ENCODE measurements at regions not wholly inside any gene's neighbourhood (a gene's known extent, or its start where the extent isn't known, plus 50 kb on each side); places are given as distances from the start of the nearest gene placed in this dataset.
"Not testable (repeated sequence)": the region's sequence is repeated elsewhere in the genome, so short reads cannot be mapped to it uniquely, and the experiment has no call there.

DNA sequence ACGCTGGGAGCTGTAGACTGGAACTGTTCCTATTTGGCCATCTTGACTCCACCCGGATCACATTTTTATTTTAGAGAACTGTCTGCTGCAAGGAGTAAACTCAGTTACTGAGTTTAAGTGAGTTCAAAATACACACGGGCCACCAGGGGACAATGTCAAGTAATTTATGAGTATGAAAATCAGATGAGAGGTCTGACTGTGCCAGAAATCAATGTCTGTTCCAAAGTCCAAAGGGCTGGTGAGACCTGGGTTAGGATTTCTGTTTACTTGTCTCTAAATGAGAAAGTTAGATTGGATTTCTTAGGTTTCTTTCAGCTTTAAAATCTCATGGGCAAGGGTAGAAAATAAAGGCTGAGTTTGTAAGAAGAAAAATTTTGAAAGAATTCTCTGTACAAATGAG, 465.8 kb upstream of the MEIS1 start:
- H3K9me3 Mint-ChIP-seq, result no peaks in the 10 kb centered on the region
- H3K36me3 Mint-ChIP-seq, result no peaks in the 10 kb centered on the region
- H3K27ac Mint-ChIP-seq, result no peak overlapping the region
- H3K4me3 Mint-ChIP-seq, result no peak overlapping the region
- no peaks in the 10 kb centered on the region for H3K27me3 Mint-ChIP-seq
- H3K4me1 Mint-ChIP-seq, result no peaks in the 10 kb centered on the region

DNA sequence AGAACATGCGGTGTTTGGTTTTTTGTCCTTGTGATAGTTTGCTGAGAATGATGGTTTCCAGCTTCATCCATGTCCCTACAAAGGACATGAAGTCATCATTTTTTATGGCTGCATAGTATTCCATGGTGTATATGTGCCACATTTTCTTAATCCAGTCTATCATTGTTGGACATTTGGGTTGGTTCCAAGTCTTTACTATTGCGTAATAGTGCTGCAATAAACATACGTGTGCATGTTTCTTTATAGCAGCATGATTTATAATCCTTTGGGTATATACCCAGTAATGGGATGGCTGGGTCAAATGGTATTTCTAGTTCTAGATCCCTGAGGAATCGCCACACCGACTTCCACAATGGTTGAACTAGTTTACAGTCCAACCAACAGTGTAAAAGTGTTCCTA, 471.6 kb upstream of the MEIS1 start:
- H3K4me3 Mint-ChIP-seq, H3K27me3 Mint-ChIP-seq, H3K9me3 Mint-ChIP-seq: not testable (repeated sequence)

DNA sequence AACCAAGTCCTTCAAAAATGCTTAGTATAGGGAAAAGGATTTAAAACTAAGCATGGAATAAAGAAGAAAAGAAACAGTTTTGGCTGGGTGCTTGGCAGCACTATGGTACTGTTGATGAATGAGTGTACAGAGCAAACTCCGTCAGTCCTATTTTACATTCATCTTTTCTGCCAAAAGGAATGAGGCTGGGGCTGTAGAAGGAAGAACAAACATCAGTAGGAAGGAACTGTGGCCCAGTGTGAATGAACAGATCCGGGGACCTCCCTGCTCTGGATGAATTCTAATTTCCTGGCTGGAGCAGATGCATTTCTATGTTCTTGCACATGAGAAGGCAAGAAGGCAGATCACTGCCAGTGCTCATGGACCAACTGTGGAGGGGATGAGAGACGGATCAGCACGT, 474.0 kb upstream of the MEIS1 start:
- Mint-ChIP-seq H3K27ac (no peak overlapping the region), H3K36me3 (no peaks in the 10 kb centered on the region), H3K4me1 (no peaks in the 10 kb centered on the region), H3K4me3 (no peak overlapping the region), H3K9me3 (peaks cover 6% of the 10 kb centered on the region), H3K27me3 (peaks cover 3% of the 10 kb centered on the region)

More for the DNA sequence above, 471.6 kb upstream of the MEIS1 start:
- H3K36me3 Mint-ChIP-seq, H3K4me1 Mint-ChIP-seq, H3K27ac Mint-ChIP-seq: not testable (repeated sequence)

DNA sequence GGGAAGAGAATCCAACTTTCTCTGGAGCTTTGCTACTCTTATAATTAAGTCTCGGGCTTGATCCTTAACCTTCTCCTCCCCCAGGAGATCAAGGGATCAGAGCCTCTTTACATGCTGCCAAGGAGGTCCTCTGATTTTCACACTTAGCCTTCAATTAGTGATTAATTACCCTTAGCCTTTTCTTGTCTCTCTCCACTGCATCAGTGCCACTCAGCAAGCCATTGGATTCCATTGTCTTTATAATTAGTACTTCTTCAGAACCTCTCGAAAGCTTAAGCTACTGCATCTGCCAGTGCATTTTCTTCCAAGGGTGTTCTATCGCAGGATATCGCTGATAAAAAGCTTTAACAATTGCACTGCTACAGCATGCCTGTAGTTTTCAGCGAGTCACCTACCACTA, 477.0 kb upstream of the MEIS1 start:
- H3K9me3 Mint-ChIP-seq, result peaks cover 6% of the 10 kb centered on the region
- H3K27ac Mint-ChIP-seq, result no peak overlapping the region

DNA sequence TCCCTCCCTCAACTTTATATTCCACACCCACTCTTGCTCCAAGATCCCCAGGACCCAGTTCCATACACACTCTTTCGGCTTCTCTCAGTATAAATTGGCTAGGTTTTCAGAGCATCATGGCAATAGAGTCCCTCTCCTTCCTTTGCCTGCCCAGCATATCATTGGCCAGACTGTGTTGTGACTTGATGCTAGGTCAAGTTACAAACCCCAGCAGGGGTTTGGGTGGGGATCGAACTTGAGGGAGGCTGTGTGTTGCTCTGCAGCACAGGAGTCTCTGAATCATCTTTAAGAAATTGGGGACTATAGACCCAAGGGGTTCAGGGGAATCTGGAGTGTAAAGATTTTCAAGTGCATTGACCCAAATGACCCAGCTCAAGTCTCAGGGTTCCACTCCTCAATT, 477.5 kb upstream of the MEIS1 start:
- Mint-ChIP-seq H3K27me3 (peaks cover 3% of the 10 kb centered on the region), H3K4me1 (no peaks in the 10 kb centered on the region), H3K9me3 (peaks cover 6% of the 10 kb centered on the region), H3K27ac (no peak overlapping the region), H3K36me3 (no peaks in the 10 kb centered on the region), H3K4me3 (no peak overlapping the region)

More for the DNA sequence above, 477.0 kb upstream of the MEIS1 start:
- Mint-ChIP-seq H3K27me3 (peaks cover 3% of the 10 kb centered on the region), H3K4me3 (no peak overlapping the region), H3K4me1 (no peaks in the 10 kb centered on the region), H3K36me3 (no peaks in the 10 kb centered on the region)

DNA sequence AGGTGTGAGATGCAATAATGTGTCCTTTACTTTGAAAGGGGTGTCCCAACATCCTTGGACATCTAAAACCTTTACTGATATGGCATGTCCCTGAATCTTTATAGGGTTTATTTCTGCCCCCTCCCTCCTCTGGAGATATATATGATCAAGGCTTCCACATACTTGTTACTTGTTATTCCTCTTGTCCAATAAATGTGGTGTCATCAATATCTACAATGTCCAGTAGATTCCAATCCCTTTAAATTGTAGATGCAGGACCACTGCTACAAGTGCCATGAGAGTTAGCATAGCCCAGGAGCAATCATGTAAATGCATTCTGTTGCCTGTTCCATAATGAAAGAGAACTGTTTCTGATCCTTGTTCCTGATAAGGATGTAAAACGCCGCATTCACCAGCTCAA, 479.7 kb upstream of the MEIS1 start:
- Mint-ChIP-seq H3K27me3 (peaks cover 3% of the 10 kb centered on the region), H3K36me3 (no peaks in the 10 kb centered on the region), H3K4me1 (no peaks in the 10 kb centered on the region), H3K4me3 (no peak overlapping the region), H3K27ac (no peak overlapping the region), H3K9me3 (peaks cover 6% of the 10 kb centered on the region)

DNA sequence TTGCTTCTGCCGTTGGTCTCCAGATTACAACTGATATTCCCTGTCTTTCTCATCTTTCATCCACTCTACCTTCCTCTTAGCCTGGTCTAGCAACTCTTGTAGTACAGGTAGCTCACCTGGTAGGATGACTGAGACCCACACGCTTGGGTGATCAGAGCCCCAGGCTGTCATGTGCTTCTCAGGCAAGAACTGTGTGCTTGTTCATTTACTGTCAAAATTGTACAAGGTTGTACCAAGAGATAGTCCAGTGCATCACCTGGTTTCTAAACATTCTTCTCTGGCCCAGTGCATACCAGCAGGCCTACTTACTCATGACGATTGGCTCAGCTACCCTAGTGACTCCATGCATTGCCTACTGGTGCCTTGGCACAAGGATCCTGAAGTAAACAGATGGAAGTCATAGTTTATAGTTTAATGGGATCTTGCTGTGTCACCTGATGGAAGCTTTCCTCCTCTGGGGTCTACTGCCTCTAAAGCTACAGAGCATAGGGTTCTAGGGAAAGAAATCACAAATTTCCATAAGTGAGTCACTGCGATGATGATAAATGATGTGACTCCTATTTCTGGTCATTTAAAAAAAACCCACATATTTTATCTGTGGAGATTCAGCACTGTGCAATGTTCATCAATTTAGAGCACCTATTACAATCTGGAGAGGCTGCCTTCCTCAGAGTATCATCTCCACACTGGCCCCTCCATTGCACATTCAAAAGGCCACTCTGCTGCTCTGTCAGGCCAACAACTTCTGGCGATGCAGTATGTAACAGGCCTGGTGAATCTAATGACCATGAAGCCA, 481.8 kb upstream of the MEIS1 start:
- H3K9me3 Mint-ChIP-seq, result peaks cover 6% of the 10 kb centered on the region
- H3K4me3 Mint-ChIP-seq, result no peak overlapping the region
- peaks cover 3% of the 10 kb centered on the region for H3K27me3 Mint-ChIP-seq
- no peaks in the 10 kb centered on the region for H3K4me1 Mint-ChIP-seq
- H3K27ac Mint-ChIP-seq, result no peak overlapping the region
- H3K36me3 Mint-ChIP-seq, result no peaks in the 10 kb centered on the region

DNA sequence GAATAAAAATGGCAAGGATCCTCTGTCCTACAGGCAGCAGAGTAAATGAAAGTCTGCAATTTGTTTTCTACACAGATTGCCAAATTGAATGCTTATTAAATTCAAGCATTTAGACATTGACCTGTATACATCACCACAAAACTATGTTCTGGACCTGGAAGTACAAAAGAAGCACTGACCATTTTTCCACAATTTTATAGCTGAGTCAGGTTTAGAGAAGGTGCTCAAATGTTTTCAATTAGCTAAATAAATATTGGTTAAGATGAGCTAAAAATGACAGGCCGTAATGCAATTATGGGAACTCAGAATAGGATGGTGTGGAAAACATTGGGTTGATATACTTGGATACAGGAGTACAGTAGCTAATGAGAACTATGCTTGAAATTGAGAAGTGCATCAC, 490.7 kb upstream of the MEIS1 start:
- no peak overlapping the region for H3K27ac Mint-ChIP-seq
- H3K4me1 Mint-ChIP-seq, result no peaks in the 10 kb centered on the region
- no peaks in the 10 kb centered on the region for H3K36me3 Mint-ChIP-seq
- peaks cover 5% of the 10 kb centered on the region for H3K9me3 Mint-ChIP-seq
- H3K4me3 Mint-ChIP-seq, result no peak overlapping the region
- H3K27me3 Mint-ChIP-seq, result peaks cover 2% of the 10 kb centered on the region

DNA sequence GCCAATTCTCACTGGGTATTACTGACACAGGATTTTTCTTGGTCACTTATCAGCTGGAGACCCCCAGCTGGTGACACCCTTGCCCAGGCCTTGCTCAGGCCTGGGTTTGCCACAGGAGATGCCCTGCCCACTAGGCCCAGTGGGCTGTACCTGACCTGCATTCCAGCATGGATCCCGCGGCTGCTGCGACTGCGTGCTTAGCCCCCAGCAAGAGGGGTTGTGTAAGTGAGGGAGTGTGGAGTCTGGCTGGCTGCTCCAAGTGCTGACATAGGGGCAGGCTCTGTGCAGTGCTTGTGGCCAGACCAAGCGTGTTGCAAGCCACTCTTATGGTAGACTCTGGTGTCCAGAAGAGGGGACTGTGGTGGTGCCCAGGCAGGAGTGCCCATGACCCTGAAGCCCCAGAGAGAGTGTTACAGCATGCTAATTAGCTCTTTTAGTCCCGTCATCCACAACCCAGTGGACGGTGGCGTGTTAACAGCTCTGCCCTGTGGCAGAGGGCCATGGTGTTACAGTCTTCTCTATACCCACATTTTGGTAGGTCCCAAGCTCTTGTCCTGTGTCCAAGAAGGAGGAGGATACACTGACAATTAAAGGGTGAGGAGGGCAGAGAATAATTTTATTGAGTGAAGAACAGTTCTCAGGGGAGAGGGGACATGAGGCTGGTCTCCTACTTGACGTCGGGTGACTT, 491.7 kb upstream of the MEIS1 start:
- Mint-ChIP-seq H3K27me3 (peaks cover 3% of the 10 kb centered on the region), H3K36me3 (no peaks in the 10 kb centered on the region), H3K4me1 (no peaks in the 10 kb centered on the region), H3K4me3 (no peak overlapping the region), H3K27ac (no peak overlapping the region), H3K9me3 (peaks cover 5% of the 10 kb centered on the region)

DNA sequence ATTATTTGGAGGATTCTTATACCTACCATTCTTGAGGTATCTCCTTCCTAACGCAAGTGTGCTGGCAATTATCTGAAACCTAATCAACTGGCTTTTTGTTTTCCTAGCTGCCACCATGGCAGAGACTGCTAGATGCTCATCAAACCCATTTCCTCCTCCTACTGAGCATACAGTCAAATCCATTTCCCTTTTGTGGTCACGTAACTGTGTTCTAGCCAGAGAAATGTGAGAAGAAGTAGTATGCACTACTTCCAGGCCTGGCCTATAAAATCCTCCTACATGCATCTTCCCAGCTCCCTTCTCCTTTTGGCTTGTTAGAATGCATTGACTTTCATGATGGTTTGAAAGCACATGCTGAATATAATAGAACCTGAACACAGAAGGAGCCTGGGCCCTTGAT, 494.1 kb upstream of the MEIS1 start:
- peaks cover 1% of the 10 kb centered on the region for H3K27me3 Mint-ChIP-seq
- no peaks in the 10 kb centered on the region for H3K4me1 Mint-ChIP-seq
- H3K27ac Mint-ChIP-seq, result no peak overlapping the region
- peaks cover 5% of the 10 kb centered on the region for H3K9me3 Mint-ChIP-seq
- H3K36me3 Mint-ChIP-seq, result no peaks in the 10 kb centered on the region
- H3K4me3 Mint-ChIP-seq, result no peak overlapping the region

DNA sequence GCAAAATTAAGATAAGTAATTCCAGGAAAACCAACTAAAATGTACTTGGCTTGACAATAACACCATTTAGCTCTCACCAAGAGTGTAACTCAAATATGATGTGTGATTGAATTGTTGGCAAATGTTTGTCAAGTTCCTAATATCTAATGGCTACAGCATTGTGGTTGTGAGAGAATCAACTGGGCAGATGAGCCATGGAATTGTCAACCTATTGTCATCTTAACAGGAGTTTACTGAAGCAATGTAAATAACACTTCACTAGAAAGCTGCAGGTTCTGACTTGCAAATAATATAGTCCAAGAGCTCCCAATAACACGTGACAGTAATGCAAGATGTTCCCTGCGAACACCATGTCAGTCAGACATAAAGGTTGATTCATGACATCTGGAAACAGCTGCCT, 495.2 kb upstream of the MEIS1 start:
- Mint-ChIP-seq H3K4me1 (no peaks in the 10 kb centered on the region), H3K27me3 (peaks cover 1% of the 10 kb centered on the region), H3K27ac (no peak overlapping the region), H3K4me3 (no peak overlapping the region), H3K36me3 (no peaks in the 10 kb centered on the region), H3K9me3 (peaks cover 5% of the 10 kb centered on the region)

DNA sequence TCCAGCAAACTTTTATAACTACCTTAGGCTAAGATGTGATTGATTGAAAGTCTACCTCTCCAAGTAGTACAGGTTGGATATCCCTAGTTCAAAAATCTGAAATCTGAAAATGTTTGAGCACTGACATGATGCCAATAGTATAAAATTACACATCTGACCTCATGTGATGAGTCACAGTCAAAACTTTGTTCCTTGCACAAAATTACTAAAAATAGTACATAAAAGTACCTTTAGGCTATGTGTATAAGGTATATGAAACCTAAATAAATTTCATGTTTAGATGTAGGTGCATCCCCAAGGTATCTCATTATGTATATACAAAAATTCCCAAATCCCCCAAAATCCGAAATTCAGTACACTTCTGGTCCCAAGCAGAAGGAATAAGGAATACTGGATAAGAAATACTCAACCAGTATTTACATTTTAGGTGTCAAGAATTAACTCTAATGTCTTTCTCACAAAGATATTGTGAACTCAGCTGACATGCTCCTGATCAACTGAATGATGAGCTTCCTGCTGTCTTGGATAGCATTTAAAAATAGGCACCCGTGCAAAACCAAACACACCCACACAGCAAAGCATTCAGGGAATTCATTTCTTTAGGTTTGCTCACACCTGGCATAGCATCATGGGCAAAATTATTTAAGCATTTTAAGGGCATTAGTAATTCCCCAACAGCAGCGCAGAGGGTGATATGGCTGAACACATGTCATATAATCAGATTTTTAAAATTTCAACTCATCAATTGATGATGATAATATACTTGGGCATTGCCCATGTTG, 497.4 kb upstream of the MEIS1 start:
- Mint-ChIP-seq H3K9me3 (no peaks in the 10 kb centered on the region), H3K36me3 (no peaks in the 10 kb centered on the region), H3K4me1 (no peaks in the 10 kb centered on the region), H3K27ac (no peak overlapping the region), H3K27me3 (peaks cover 5% of the 10 kb centered on the region), H3K4me3 (no peak overlapping the region)

DNA sequence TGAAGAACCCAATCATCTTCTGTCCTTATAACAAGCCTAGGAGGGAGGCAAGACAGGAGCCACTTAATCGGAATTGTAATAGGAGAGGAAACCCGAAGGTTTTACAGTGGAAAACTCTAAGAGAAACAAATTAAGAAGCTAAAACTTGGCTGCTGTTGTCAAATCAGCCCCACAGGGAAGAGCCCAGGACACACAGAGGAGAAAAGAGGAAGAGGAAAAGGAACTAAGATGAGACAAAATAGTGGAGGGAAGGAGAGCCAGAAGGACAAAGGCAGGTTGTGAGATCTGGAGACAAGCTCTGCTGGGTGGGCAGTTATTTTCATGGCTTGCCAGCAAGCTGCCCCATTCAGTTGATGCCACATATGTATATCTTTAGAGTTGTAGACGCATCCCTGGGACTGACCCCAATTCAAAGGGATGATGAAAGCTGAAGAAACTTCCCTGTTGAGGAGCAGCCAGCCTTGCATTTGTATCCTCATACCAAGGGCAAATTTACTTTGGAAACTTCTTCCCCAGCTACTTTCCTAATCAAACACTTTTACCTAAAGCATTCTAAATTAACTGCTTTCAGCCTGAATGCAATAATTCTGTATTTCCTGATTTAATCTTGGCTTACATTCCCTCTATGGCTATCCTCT, 499.8 kb upstream of the MEIS1 start:
- H3K4me3 Mint-ChIP-seq, result no peak overlapping the region
- H3K27me3 Mint-ChIP-seq, result peaks cover 5% of the 10 kb centered on the region
- no peaks in the 10 kb centered on the region for H3K4me1 Mint-ChIP-seq
- no peak overlapping the region for H3K27ac Mint-ChIP-seq
- no peaks in the 10 kb centered on the region for H3K9me3 Mint-ChIP-seq
- no peaks in the 10 kb centered on the region for H3K36me3 Mint-ChIP-seq

DNA sequence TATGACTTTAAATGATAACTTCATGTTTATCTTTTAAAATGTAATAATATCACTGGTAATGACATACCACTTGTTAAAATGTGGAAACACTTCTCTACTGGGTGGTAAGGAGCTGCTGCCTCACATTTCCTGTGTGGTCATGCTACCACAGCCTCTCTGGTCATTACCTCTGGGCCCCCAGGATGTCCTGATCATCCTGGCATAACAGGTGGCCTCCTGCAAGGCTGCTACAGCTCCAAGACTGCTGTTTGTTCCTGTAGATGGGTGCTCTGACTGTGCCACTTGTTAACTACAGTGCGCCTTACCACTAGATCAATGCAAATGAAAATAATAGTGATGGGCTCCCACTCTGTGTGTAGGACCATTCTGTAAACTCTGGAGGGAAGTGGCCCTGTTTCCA, 500.2 kb upstream of the SPRED2 start:
- no peaks in the 10 kb centered on the region for H3K9me3 Mint-ChIP-seq
- H3K36me3 Mint-ChIP-seq, result no peaks in the 10 kb centered on the region
- peaks cover 4% of the 10 kb centered on the region for H3K27me3 Mint-ChIP-seq
- H3K4me1 Mint-ChIP-seq, result no peaks in the 10 kb centered on the region
- H3K27ac Mint-ChIP-seq, result no peak overlapping the region
- no peak overlapping the region for H3K4me3 Mint-ChIP-seq

DNA sequence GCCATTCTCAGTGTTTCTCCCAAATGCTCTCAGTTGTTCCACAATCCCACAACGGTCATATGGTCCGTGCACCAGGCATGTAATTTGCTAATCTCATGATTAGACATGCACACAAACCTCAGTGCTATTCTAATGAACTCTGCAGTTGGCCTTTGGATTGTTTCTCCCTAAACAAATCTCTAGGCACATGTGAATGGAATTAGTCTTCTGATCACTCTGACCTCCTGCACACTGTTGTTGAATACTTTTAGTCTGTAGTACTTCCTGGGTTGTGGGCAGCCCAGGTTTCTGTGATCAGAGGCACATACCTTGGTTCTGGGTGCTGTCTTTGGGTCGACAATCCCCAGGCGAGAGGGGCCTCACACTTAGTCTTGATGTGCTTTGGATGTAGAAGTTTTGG, 498.7 kb upstream of the SPRED2 start:
- Mint-ChIP-seq H3K4me3 (no peak overlapping the region), H3K27me3 (peaks cover 4% of the 10 kb centered on the region), H3K36me3 (no peaks in the 10 kb centered on the region), H3K9me3 (no peaks in the 10 kb centered on the region), H3K27ac (no peak overlapping the region), H3K4me1 (no peaks in the 10 kb centered on the region)

DNA sequence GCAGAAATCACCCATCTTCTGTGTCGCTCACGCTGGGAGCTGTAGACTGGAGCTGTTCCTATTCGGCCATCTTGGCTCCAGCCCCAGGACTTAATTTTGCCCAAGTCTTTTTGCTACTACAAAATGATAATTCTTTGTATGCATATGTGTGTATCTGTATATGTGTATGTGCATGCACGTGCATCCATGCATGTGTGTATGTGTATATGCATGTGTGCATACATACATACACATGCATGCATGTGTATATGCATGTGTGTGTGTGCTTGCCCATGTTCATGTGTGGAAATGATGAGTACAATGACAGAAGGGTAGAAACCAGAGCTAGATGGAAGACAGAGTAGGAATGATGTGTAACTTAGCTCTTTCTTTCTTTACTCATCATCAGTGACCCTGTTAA, 497.9 kb upstream of the SPRED2 start:
- no peaks in the 10 kb centered on the region for H3K4me1 Mint-ChIP-seq
- no peaks in the 10 kb centered on the region for H3K36me3 Mint-ChIP-seq
- no peak overlapping the region for H3K27ac Mint-ChIP-seq
- no peak overlapping the region for H3K4me3 Mint-ChIP-seq
- no peaks in the 10 kb centered on the region for H3K9me3 Mint-ChIP-seq
- H3K27me3 Mint-ChIP-seq, result peaks cover 4% of the 10 kb centered on the region
